IPS-15b (cell line): ENCODE measurements at regions not wholly inside any gene's neighbourhood (a gene's known extent, or its start where the extent isn't known, plus 50 kb on each side); places are given as distances from the start of the nearest gene placed in this dataset.
"Not testable (repeated sequence)": the region's sequence is repeated elsewhere in the genome, so short reads cannot be mapped to it uniquely, and the experiment has no call there.

Experiments used
- H3K27me3 ChIP-seq: one replicate; pipeline ENCODE4 v1.6.1; 2013; ENCODE audit warnings: low read length; ENCODE audit not compliant: control insufficient read depth, insufficient read depth
- H3K36me3 ChIP-seq: one replicate; pipeline ENCODE4 v1.6.1; 2013; ENCODE audit warnings: low read length; ENCODE audit not compliant: control insufficient read depth, insufficient read depth
- H3K4me1 ChIP-seq: one replicate; pipeline ENCODE4 v1.6.1; 2013; ENCODE audit warnings: mild to moderate bottlenecking, low read length; ENCODE audit not compliant: control insufficient read depth, insufficient read depth
- H3K4me3 ChIP-seq: one replicate; pipeline ENCODE4 v1.5.1; 2013; ENCODE audit warnings: low read depth, low read length
- H3K9ac ChIP-seq: one replicate; pipeline ENCODE4 v1.6.1; 2013; ENCODE audit warnings: low read depth, mild to moderate bottlenecking, low read length
- H3K9me3 ChIP-seq: one replicate; pipeline ENCODE4 v1.6.1; 2013; ENCODE audit warnings: mild to moderate bottlenecking, low read length; ENCODE audit not compliant: control insufficient read depth, insufficient read depth

DNA sequence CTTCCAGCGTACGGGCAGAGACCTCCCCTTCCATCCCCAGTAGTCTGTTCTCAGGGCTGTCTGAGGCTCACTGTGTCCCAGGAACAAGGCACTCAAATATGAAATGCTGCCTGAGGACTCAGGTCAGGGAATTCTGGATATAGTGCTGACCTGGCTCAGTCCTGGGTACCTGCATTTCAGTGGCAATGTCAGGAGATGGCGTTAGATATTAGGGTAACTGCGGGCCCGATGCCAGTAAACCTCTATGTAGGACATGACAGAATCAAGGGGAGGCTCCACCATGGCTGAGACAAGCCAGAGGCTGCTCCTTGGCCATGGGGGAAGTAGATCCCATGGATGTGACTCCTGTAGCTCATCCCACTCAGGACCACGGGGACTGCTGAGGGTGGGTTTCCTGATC is 131.7 kb downstream of the ZNF280B start:
- not testable (repeated sequence) for H3K36me3 ChIP-seq, H3K4me1 ChIP-seq, H3K9me3 ChIP-seq, H3K9ac ChIP-seq, H3K4me3 ChIP-seq
- H3K27me3 ChIP-seq: peaks cover 98% of the 10 kb centered on the region

DNA sequence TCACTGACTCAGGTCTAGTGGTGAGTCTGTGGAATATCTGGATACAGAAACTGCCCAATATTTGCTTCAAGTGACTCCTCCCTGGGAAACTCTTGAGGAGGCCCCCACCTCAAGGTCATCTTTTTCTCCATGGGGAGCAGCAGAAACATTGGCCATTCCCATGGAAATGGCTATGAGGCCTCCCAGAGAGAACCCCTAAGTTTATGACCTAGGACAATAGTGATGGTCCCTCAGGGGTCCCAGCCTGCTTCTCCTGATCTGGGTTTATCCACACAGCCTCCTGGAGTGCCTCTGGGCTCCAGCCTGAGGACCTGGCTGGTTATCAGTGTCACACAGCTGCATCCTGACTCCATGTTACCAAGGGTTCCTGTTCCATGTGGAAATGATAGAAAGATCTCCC is 131.2 kb downstream of the ZNF280B start:
- no peaks in the 10 kb centered on the region for H3K4me1 ChIP-seq
- no peaks in the 10 kb centered on the region for H3K36me3 ChIP-seq
- peaks cover 98% of the 10 kb centered on the region for H3K27me3 ChIP-seq
- H3K9ac ChIP-seq: no peak overlapping the region
- no peaks in the 10 kb centered on the region for H3K9me3 ChIP-seq
- no peak overlapping the region for H3K4me3 ChIP-seq

DNA sequence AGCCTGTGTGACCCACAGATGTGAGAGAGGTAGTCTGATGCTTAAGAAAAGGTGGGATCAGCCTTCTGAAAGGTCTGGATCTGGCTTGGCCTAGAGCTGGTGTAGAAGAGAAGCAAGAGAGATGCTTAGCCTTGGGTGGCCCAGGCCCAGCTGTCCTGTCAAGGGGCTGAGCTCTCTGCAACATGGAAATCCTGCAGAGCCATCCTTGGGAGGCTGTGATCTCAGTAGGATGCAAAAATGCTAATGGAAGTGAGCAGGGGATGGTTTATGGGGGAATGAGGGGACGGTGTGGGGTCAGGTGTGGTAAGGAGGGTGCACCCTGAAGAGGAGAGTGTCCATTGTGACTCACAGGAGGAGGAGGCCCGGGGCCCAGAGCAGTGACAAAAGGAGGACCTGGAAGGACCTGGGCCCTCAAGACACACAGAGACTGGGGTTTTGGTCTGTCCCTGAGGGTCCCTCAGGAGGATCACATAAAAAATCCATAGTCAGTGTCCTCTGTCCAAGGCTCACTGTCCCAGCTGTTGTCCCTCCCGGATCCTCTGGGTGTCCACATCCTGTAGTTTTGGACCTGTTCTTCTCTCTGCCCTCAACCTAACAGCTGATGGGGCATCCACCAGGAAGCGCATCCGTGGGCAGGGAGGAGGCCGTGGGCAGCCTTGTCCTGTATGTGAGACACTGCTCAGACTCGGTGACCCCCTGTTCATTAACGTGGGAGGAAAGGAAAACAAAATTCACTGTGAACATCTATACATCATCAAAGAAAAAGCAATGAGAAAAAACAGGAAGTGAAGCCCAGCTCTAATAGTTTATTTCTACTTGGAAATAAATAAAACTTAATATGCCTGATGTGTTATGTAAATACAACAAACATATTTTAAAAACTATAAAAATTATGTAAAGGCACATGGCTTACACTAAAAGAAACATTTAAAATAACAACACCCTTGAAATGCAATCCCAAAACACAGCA is 129.8 kb downstream of the ZNF280B start:
- H3K4me1 ChIP-seq: no peaks in the 10 kb centered on the region
- H3K27me3 ChIP-seq: peaks cover 98% of the 10 kb centered on the region
- no peak overlapping the region for H3K4me3 ChIP-seq
- H3K9me3 ChIP-seq: no peaks in the 10 kb centered on the region
- no peak overlapping the region for H3K9ac ChIP-seq
- H3K36me3 ChIP-seq: no peaks in the 10 kb centered on the region

- H3K4me3 ChIP-seq: no peak overlapping the region
- no peaks in the 10 kb centered on the region for H3K9me3 ChIP-seq
- no peaks in the 10 kb centered on the region for H3K4me1 ChIP-seq
- peaks cover 98% of the 10 kb centered on the region for H3K27me3 ChIP-seq
- H3K36me3 ChIP-seq: no peaks in the 10 kb centered on the region
- no peak overlapping the region for H3K9ac ChIP-seq
These were observed 128.2 kb downstream of the ZNF280B start for GRCh38 chr22:22380098-22381030.

DNA sequence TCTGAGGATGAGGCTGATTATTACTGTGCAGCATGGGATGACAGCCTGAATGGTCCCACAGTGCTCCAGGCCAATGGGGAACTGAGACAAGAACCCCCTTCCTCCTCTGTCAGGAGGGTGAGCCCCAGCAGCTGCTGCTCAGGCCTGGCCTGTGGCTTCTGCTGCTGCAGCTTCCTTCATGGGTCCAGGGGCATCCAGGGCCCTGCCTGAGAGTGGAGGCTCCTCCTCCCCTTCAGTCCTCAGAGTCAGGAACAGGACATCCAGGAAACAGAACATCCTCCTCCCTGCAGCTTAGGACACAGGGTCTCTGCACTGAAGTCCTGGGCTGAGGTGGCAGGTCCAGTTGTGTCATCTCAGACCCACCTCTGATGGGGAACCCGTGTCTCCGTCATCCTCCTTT is 127.2 kb downstream of the ZNF280B start:
- peaks cover 98% of the 10 kb centered on the region for H3K27me3 ChIP-seq
- not testable (repeated sequence) for H3K4me1 ChIP-seq, H3K9ac ChIP-seq, H3K4me3 ChIP-seq, H3K36me3 ChIP-seq, H3K9me3 ChIP-seq

DNA sequence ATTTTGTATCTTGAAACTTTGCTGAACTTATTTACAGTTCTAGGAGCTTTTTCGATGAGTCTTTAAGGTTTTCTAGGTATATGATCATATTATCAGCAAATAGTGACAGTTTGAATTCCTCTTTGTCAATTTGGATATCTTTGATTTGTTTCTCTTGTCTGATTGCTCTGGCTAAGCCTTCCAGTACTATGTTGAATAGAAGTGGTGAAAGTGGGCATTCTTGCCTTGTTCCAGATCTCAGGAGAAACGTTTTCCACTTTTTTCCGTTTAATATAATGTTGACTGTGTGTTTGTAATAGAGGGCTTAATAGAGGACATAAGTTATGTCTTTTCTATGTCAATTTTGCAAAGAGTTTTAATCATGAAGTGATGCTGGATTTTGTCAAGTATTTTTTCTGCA is 124.3 kb downstream of the ZNF280B start:
- Histone ChIP-seq H3K4me3 (no peak overlapping the region), H3K9ac (no peak overlapping the region), H3K27me3 (peaks cover 98% of the 10 kb centered on the region), H3K4me1 (no peaks in the 10 kb centered on the region), H3K9me3 (no peaks in the 10 kb centered on the region), H3K36me3 (no peaks in the 10 kb centered on the region)

GRCh38 chr22:22384668-22385244 is 123.8 kb downstream of the ZNF280B start:
- peaks cover 98% of the 10 kb centered on the region for H3K27me3 ChIP-seq
- H3K4me3 ChIP-seq: no peak overlapping the region
- H3K36me3 ChIP-seq: no peaks in the 10 kb centered on the region
- no peaks in the 10 kb centered on the region for H3K4me1 ChIP-seq
- H3K9me3 ChIP-seq: no peaks in the 10 kb centered on the region
- no peak overlapping the region for H3K9ac ChIP-seq

GRCh38 chr22:22386602-22387385 is 121.7 kb downstream of the ZNF280B start:
- H3K36me3 ChIP-seq: no peaks in the 10 kb centered on the region
- H3K4me1 ChIP-seq: no peaks in the 10 kb centered on the region
- no peak overlapping the region for H3K9ac ChIP-seq
- H3K4me3 ChIP-seq: no peak overlapping the region
- no peaks in the 10 kb centered on the region for H3K9me3 ChIP-seq
- H3K27me3 ChIP-seq: peaks cover 100% of the 10 kb centered on the region

DNA sequence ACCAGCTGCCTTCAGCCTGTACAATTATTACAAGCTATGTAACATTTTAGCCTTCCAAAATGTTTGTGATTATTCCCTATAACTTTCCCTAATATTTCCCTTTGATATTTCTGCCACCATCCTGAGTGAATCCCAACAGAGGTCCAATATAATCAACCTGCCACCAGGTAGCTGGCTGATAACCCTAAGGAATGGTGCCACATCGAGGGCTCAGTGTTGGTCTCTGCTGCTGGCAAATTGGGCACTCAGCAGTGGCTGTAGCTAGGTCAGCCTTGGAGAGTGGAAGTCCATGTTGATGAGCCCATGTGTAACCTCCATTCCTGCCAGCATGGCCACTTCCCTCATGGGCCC is 121.2 kb downstream of the ZNF280B start:
- Histone ChIP-seq H3K27me3 (peaks cover 100% of the 10 kb centered on the region), H3K4me1 (no peaks in the 10 kb centered on the region), H3K4me3 (no peak overlapping the region), H3K36me3 (no peaks in the 10 kb centered on the region), H3K9me3 (no peaks in the 10 kb centered on the region), H3K9ac (no peak overlapping the region)

- peaks cover 100% of the 10 kb centered on the region for H3K27me3 ChIP-seq
- H3K9ac ChIP-seq: no peak overlapping the region
- H3K9me3 ChIP-seq: no peaks in the 10 kb centered on the region
- H3K4me3 ChIP-seq: no peak overlapping the region
- no peaks in the 10 kb centered on the region for H3K36me3 ChIP-seq
- no peaks in the 10 kb centered on the region for H3K4me1 ChIP-seq
These were observed 120.5 kb downstream of the ZNF280B start for GRCh38 chr22:22388090-22388489.

DNA sequence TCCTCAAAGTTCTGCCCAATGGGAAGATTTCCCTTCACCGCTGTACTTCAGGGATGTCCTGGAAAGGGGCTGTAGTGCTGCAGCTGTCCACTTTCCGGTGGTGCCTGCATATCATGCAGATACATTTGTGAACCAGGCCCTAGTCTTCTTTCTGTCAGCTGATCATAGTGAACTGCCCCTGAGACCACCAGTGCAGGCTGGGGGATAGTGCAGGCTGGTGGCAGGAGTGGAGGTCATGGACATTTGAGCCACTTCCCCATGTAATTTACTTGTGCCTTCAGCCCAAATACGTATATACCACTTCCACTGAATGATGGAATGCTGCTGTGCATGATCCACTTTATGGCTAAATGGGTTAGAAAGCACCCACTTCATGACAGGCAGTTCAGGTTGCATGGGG is 120.0 kb downstream of the ZNF280B start:
- H3K4me1 ChIP-seq: no peaks in the 10 kb centered on the region
- no peak overlapping the region for H3K4me3 ChIP-seq
- peaks cover 100% of the 10 kb centered on the region for H3K27me3 ChIP-seq
- H3K36me3 ChIP-seq: no peaks in the 10 kb centered on the region
- no peaks in the 10 kb centered on the region for H3K9me3 ChIP-seq
- H3K9ac ChIP-seq: no peak overlapping the region
